HG03135 (cell line): ENCODE measurements at regions not wholly inside any gene's neighbourhood (a gene's known extent, or its start where the extent isn't known, plus 50 kb on each side); places are given as distances from the start of the nearest gene placed in this dataset.

Source experiments
- ATAC-seq: cut with Tn5 transposase; IDR thresholded peaks from one replicate; pipeline ENCODE4 v1.9.1; 2021; ENCODE audit warnings: mild to moderate bottlenecking, moderate library complexity; ENCODE audit not compliant: unreplicated experiment

DNA sequence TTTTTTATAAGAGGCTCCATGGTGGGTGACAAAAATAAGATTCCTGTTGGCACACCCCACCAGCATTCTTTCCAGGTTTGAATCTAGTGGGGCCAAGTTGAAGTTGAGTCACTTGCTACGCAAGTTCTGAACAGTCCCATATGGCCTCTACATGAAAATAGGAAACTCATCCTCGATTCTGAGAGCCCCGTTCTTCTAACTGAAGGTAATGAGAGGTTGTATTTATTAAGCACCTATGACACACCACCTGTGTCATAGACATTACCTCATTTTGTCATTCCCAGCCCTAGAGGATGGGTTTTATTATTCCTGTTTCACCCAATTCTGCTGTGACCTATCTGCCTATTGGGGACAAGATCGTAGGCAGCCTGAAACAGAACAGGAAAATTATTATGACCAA is 131.7 kb downstream of the ACTL7B start:
- ATAC-seq: no peak

DNA sequence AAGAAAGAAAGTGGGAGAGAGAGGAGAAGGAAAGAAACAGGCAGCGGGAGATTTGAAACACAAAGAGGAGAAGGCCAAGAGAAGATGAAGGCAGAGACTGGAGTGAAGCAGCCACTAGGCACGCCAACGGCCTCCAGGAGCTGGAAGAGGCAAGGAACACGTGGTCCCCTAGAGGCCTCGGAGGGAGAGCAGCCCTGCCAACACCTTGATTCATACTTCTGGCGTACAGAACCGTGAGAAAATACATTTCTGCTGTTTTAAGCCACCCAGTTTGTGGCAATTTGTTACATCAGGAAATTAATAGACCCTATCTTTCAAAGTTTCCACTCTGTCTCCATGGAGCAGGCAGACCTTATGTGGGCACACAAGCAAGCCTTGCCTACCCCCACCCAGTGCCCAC is 133.4 kb downstream of the ACTL7B start:
- ATAC-seq: no peak

DNA sequence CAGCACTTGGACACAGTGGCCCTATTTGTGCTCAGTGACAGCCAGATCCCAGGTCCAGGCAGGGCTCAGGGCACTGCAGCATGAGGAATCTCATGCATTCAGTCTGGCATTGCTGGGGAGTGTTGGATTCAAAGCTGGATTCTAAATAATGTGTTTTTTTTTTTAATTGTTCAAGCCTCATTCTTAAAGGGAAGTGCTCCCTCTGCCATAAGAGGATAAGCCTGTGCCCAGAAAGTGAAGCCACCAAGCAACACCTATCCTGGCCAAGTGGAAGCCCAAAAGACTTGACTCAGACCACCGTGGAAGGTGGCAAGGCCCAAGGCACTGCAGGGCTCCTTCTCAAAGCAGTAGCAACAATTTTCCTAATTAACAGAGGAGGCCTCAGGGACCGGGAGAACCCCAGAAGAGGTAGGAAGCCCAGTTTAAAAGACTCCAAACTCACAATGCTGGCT is 135.6 kb downstream of the ACTL7B start:
- no peak for ATAC-seq

DNA sequence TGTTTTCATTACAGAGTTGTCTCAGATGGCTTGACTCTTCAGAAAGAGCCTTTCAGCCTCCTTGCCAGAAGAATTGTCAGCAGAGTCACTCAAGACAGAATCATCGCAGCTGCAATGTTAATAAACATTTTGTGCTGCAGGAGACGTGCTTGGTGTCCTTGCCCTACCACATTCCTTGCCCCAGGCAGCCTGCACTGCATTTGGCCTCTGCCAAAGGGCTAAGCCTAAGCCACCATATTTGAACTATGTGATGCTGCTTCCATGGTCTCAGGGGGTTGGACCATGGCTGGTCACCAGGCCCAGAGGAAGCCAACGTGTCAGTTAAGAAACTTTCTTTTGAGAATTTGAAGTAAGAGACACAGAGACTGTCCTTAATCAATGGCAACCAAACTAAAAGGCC is 145.4 kb downstream of the ACTL7B start:
- no peak for ATAC-seq

DNA sequence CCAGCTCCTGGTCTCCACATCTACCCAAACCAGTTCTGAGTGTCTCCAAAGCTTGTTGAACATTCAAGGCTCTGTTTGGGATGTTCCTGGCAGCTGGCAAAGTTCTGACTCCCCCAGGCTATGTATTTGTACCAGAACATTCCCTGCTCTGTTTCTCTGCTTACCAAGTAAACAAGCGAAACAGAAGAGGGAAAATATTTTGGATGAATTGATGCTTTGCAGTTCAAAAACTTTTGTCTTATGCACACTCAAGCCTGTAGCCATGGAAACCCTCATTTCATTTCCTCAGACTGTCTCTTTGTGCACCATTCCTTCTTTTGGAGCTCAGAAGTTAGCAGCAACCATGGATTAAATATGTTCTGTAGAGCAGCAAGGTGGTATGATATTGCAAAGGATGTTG is 145.8 kb downstream of the ACTL7B start:
- no peak for ATAC-seq

DNA sequence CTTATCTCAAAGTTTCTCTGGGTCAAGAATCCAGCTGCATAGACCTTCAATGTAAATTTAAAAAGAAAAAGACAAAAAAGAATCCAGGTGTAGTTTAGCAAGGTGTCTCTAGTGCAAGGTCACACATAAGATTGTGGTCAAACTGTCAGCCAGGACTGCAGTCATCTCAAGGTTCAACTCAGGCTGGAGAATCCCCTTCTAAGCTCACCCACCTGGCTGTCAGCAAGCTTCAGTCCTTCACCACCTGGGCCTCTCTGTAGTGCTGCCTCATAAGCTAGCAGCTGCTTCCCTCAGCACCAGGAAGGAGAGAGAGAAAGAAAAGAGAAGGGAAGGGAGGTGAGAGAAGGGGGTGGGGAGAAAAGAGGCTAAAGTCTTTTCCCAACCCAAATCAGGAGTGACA is 146.7 kb downstream of the ACTL7B start:
- no peak for ATAC-seq

DNA sequence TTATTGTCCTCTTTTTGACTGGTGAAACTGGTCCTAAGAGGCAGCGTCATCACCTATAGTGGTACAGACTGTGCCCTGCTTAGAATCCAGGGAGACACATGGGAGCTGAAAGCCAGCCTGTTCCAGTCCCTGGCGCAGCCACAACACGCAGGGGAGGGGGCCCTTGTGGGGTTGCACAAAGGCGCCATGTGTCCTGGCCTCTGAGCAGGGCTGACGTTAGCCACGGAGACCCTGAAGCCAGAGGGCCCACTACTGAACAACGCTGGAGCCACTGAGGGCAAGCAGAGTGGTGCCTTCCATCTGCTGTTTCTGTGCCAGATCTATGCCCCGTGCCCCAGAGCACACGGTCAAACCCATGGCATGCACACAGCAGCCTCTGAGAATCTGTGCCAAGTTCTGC is 147.3 kb downstream of the ACTL7B start:
- ATAC-seq: no peak

DNA sequence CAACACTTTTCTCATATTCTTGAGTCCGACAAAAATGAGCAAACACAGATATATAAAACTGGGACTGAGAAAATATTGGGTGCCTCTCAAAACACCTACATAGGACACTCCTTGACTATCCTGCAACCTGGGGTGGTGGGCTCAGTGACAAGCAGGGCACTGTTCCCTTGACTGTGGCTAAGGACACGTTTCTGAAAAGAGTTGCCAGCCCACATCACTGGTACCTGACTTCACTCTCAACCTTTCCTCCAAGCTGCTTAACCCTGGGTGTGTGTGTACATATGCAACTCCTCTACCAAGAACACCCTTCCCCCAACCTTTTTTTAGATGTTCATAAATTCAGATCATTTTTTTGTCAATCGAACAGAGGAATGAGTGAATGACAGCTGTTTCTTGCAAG is 148.7 kb downstream of the ACTL7B start:
- ATAC-seq: no peak

DNA sequence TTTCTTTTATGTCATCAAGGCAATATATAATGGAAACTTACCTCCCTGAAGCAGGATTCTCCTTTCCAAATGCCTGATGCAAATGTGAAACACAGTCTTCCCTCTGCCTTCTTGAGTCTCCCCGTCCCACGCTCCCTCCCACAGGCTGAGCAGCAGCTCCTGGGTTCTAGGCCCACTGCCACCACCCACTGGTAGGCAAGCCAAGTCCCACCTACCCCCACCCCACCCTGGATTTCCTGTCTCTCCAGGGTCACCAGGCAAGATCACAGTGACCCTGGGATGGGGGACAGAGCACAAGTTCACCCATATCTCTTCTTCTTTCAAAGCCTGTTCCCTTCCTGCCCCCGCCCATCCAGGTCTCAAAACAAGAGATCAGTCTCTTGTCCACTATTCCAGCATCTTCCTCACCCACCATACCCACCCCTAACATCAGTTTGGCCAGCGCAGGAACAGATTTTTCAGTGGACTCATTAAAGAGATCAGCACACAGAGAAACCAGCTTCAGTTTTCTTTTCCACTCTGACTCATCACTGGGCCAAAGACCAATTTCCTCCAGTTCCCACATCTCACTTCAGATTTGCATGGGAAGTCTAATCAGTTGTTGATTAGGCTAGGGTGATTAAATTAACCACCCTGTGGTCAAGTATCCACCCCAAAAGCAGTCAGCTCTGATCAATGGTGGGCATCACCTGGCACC is 151.5 kb downstream of the ACTL7B start:
- no peak for ATAC-seq

DNA sequence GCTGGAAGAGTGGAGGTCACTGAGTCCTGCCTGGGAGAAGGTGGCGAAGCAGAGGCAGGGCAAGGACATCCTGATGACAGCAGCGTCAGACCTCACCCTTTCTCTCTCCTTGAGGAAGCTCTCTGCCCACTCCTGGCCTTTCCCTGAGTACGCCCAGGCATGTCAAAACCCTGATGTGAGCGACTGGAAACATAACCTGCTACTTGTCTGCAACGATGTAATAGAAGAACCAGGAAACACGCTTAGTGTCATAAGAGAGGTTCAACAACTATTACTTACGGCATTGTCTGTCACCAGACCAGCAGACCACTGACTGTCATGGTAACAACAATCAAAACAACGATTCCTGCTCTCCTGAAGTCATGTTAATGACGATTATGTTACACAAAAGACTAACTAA is 152.4 kb downstream of the ACTL7B start:
- no peak for ATAC-seq

DNA sequence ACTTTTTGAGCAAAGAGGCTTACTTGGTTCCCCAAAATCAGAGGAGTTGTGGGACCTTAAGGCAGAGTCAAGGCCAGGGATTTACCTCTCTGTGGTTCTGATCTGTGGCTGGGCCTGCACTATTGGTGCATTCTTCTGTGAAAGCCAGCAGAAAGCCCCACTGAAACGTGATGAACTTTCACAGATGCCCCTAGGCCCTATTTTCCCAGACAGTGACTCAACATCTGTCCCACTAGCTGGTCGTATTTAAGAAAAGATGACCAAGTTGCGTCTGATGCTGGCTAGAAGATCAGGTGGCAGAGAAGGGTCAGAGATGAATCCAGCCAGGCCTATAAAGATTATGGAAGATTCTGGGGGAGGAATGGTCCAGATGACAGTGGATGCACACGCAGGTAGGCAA is 153.1 kb downstream of the ACTL7B start:
- no peak for ATAC-seq

DNA sequence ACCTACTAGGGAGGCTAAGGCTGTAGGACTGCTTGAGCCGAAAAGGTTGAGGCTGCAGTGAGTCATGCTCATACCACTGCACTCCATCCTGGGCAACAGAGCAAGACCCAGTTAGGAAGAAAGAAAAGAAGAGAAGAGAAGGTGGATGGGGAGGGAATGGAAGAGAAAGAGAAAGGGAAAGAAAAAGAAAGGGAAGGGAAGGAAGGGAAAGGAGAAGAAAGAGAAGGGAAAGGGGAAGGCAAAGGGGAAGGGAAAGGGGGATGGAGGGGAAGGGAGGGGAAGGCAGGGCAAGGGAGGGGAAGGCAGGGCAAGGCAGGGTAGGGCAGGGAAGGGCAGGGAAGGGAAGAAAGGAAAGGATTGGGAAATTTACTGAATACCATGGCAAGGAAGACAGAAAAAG is 157.0 kb downstream of the ACTL7B start:
- no peak for ATAC-seq

DNA sequence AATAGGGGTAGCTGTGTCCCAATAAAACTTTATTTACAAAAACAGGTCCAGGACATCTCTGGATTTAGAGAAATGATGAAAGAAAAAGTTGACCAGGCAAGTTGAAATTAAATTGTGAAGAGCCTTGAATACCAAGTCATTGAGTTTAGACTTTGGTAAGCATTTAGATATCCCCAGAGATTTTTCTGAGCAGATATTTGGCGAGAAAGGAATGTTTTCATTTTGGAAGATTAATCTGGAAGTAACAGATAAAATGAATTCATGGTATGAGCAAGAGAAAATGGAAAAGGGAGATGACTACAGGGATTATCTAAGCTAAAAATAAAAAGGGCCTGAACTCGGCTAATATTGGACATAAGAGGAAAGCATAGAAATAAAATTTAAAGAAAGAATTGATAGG is 157.6 kb downstream of the ACTL7B start:
- ATAC-seq: no peak

DNA sequence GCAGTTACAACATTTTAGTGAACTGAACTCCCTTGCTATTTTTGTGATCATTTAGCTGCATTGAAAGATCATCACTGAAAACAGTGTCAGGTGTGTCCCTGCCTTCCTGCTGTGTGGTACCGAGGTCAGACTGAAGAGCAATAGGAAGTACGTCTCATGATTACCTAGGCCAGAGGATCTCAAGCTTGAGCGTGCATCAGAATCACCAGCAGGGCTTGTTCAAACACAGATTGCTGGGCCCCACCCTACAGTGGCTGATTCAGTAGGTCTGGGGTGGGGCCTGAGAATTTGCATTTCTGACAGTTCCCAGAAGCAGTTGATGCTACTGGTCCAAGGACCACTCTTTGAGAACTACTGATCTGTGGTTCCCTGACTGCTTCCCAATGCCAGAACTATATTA is 159.6 kb downstream of the ACTL7B start:
- no peak for ATAC-seq

DNA sequence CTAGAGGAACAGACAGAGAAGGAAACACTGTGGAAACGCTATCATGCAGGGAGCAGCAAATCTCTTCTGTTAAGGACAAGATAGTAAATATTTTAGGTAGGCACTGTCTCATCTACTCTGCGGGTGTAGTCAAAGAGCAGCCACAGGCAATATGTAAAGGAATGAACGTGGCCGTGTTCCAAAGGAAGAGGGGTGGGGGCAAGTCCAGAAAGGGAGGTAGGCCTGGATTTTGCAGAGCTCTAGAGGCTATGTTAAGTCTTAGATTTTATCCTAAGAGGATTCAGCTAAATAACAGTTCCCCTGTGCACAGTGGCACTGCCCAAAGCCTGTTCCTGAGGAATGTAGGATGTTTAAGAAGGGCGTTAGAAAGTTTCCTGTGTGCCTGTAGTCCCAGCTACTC is 161.6 kb downstream of the ACTL7B start:
- ATAC-seq: no peak

DNA sequence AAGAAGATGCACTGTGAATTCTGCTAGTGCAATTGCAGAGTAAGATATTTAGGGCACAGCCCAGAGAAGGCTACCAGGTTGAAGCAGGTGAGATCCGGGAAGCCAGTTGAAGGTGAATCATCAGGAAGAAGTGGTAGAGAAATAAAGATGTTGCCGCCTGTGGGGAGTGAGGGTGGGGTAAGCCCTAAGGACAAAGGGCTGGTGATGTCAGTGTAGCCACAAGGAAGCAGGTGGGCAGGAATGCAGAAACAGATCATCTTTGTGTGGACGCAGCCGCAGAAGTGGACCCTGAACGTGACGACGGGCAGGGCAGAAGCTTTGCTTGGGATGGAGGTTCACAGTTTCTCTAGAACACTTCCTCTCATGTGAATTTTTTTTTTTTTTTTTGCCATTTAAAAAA is 164.2 kb downstream of the ACTL7B start:
- no peak for ATAC-seq

DNA sequence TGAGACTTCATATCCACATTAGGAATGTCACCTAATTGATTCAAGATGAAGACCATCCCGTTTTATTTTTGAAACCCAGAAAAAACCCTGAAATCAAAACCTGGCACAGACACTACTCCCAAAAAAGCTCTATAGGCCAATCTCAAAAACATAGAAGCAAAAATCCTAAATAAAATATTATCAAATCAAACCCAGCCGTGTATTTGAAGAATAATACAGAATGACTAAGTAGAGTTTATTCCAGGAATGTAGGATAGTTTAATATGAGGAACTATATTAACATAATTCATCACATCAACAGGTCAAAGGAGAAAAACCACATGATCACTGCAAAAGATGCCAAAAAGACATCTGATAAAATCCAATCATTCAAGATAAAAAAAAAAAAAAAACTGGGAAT is 167.1 kb downstream of the ACTL7B start:
- no peak for ATAC-seq

DNA sequence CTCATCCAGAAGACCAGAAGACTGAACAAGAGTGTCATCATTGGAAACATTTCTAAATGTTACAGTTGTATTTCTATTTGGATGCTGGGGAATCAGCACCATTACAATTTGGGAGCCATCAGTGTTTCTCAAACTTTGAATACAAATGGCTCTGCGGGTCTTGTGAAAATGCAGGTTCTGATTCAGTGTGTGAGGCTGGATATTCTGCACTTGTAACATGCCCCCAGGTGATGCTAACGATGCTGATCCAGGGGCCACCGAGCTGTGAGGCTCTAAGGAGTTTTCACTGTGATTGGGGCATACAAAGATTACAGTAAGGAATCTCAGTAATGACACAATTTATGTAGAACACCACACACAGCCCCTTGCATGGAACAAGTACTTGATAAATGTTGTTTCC is 167.7 kb downstream of the ACTL7B start:
- ATAC-seq: no peak

DNA sequence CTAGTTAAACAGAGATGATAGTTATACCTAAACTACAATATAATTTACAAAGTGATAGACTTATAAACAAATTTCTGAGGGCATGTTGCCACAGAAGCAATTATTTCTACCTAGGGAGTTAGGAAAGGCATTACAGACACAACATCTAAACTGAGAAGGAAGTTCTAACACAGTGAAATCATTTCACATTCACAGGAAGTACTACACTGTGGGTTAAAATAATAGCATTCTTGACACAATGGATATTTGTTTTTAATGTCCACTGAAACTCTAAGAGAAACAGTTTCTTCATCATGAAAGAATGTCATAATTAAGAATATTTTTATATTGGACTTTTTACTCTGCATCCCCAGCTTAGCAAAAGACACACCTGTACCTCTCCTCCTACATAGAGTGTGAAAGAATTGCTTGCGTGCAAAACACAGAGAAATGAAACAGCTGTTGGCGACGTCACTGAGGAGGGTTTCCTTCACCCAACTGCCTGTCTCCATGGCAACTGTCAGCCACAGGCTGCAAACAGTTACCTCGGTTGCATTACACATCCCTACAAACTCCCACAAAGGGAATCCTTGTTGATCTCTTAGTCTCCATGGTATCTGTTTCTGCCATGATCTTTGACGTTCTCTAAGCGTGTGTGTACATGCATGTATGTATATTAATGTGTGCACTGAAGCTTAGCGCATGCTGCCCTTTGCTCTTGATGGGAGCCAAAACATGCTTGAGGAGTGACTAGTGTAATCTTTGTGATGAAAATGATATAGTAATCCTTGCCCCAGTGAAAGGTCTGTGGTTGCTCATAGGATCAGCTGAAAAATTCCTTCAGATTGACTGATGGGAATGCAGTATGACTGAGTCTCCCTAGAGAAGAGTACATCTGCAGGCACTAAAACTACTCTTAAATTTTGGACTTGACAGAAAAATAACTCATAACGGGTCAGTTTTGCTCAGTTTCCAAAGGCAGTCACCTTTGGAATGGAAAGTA is 168.5 kb downstream of the ACTL7B start:
- ATAC-seq: no peak

DNA sequence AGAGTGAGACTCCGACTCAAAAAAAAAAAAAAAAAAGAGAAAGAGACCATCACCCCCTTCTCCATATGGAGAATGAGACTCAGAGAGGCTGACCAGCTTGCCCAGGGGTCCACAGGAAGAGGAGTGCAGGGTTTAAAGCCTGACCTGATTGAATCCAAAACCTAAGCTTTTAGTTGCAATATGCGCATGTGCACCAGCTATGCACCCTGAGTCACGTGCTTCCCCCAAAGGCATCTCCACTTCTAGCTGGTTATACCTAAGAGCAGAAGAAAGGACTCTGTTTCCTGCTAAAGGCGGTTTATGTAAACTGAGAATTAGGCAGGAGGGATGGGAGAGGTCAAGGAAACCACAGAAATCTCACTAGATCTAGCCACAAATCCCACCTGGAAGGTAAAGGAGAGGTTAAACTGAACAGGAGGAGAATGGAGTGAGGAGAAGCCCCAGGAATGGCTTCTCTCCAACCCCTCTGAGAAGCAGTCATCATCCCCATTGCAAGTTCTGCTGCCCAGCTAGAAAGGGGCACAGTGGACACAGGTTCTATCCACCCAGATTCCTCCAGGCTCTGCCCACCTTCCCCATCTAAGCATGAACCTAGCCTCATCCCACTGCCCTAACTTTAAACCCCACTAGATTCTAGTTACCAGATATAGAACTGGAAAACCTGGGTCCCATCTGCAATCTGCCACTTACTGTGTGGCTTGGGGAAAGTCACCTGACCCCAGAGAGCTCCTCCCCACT is 171.3 kb downstream of the ACTL7B start:
- no peak for ATAC-seq

DNA sequence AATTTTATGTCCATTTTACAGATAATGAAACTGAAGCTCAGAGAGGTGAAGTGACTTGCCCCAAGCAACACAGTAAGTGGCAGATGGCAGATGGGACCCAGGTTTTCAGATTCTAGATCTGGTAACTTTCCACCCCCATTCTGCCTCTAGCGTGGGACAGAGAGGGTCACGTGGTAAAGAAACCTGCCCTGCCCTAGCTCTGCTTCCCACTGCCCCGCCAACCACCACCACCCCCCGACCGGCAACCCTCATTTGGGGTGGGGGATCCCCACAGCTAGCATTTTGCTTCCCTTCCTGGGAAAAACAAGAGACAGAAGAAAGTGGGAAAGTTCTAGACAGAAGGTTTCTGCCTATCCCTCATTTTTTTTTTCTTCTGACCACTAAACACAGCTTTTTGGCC is 172.5 kb downstream of the ACTL7B start:
- no peak for ATAC-seq
